ENCODE measurements at regions not wholly inside any gene's neighbourhood (a gene's known extent, or its start where the extent isn't known, plus 50 kb on each side); places are given as distances from the start of the nearest gene placed in this dataset.

DNA sequence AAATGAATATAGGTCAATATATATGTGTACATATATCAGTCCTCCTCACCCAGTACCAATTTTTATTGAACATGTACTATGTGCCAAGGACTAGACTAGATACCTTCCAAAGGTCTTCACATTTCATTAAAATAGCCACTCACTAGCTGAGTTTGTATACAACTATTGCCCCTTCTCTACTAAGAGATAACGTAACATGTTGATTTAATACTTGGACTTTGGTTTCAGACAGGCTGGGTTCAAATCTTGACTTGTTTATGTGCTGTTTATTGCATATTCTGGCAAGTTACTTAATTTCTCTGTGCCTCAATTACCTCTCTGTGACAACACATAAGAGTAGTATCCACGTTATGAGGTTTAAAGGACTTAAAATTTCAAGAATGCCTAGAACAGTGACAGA, 184.5 kb downstream of the MTX2 start:
- Histone ChIP-seq H3K27me3 (ENCODE audit: control insufficient read depth, insufficient read depth, low read length) (no peaks in the 10 kb centered on the region), H3K4me1 (ENCODE audit: control insufficient read depth in 2 of 3, insufficient read depth in 2 of 3, low read depth in 1 of 3, low read length in 3 of 3) (peaks cover 0 to 7% (median 0%) of the 10 kb centered on the region in 3 donors), H3K36me3 (ENCODE audit: control insufficient read depth in 2 of 3, insufficient read depth in 3 of 3, low read length in 3 of 3) (no peaks in the 10 kb centered on the region), H3K9ac (ENCODE audit: low read length in 3 of 3) (no peak overlapping the region), H3K4me3 (ENCODE audit: low read length in 3 of 3) (no peak overlapping the region), H3K9me3 (ENCODE audit: control insufficient read depth in 2 of 3, insufficient read depth in 1 of 3, low read length in 3 of 3) (no peaks in the 10 kb centered on the region), H3K27ac (ENCODE audit: low read depth in 2 of 2, low read length in 2 of 2) (no peak overlapping the region)
- FAIRE-seq (no peak), DNase-seq (no peak)
- intact Hi-C loops (cut with DNase I) = loop anchor here (10.0 kb wide), 1 partner anchor 309 kb away; no protein-coding TSS in a partner anchor
- TF ChIP-seq CTCF (IDR thresholded peaks at IDR 0.05; ENCODE audit: borderline replicate concordance, extremely low read depth, insufficient read depth) = no peak

DNA sequence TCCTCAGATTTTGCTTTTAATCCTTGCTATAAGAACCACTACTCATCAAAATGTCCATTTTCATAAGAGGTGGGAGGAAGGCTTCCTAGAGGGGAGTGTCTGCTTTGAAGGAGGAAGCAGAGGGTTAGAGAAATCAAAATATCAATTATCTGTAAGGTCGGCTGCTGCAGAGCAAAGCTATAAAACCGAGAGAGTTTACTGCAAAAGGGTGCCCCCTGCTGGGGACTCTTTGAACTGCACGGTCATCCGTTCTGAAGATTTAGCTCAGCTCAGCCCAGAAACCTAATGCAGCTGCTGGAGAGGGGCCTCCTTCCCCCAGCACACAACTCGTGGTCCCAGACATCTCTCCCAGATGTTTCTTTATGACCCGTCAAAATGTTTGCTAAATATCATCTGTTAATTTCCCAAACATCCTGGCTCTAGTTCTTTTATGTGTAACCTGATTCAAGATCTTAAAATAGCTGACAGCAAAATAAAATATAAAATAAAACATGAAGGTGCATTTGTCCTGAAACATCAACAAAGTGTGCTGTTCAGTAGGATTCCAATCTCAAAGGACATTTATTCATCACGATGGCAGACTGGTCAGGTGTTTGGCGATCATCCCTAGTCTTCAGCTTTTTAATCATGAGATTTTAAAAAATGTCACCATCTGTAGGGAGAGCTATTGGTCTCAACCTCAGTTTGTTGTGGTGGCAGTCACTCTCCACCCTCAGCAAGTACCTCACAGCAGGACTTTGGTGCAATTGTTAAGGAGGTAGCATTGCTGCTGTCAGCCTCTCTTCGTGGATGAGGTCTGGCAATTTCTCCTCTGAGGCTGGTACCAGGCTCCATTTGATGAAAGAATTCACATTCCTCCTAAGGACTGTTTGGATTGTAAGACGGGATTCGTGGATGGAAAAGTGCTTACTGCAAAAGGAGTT, 185.9 kb downstream of the MTX2 start:
- peak overlapping the region; percentile 27 to 63 for H3K27ac ChIP-seq (ENCODE audit: low read depth in 2 of 2, low read length in 2 of 2)
- DNase-seq (peak; percentile 87 to 95 (median 93)), FAIRE-seq (no peak)
- no peaks in the 10 kb centered on the region for H3K9me3 ChIP-seq (ENCODE audit: control insufficient read depth in 2 of 3, insufficient read depth in 1 of 3, low read length in 3 of 3)
- intact Hi-C loops (cut with DNase I) = loop anchor here (10.0 kb wide), 1 partner anchor 310 kb away; no protein-coding TSS in a partner anchor
- H3K4me1 ChIP-seq (ENCODE audit: control insufficient read depth in 2 of 3, insufficient read depth in 2 of 3, low read depth in 1 of 3, low read length in 3 of 3) = peaks cover 0 to 7% (median 0%) of the 10 kb centered on the region in 3 donors
- H3K27me3 ChIP-seq (ENCODE audit: control insufficient read depth, insufficient read depth, low read length) = no peaks in the 10 kb centered on the region
- H3K4me3 ChIP-seq (ENCODE audit: low read length in 3 of 3) = no peak overlapping the region
- peak; percentile 96 for TF ChIP-seq CTCF (IDR thresholded peaks at IDR 0.05; ENCODE audit: borderline replicate concordance, extremely low read depth, insufficient read depth)
- no peaks in the 10 kb centered on the region for H3K36me3 ChIP-seq (ENCODE audit: control insufficient read depth in 2 of 3, insufficient read depth in 3 of 3, low read length in 3 of 3)
- no peak overlapping the region for H3K9ac ChIP-seq (ENCODE audit: low read length in 3 of 3)

DNA sequence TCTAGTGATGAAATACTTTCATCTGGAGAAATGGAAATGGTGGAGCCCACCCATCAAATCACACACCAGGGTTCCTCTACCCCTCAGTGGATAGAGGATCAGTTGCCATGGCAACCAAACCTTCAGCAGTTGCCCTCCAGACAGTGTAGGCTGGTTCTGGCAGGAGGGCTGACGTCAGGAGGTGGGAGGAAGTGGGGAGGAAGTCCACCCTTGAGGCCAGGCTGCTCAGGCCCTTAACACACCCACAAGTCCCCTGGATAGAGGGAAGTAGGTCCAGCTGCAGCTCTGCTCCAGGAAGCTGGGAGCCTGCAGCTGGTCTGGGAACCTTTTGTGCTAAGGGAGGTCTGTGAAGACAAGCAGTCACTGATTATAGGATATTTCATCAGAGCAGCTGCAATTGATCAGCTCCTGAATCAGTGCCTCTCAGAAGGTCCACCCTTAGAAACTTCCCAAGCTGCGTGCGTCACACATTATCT, 186.6 kb downstream of the MTX2 start:
- peak; percentile 69 to 85 (median 77) for DNase-seq
- FAIRE-seq = no peak
- intact Hi-C loops (cut with DNase I) = loop anchor here (10.0 kb wide), 1 partner anchor 311 kb away; no protein-coding TSS in a partner anchor
- Histone ChIP-seq H3K27ac (ENCODE audit: low read depth in 2 of 2, low read length in 2 of 2) (peak overlapping the region; percentile 49 to 63), H3K4me1 (ENCODE audit: control insufficient read depth in 2 of 3, insufficient read depth in 2 of 3, low read depth in 1 of 3, low read length in 3 of 3) (peaks cover 0 to 7% (median 0%) of the 10 kb centered on the region in 3 donors), H3K36me3 (ENCODE audit: control insufficient read depth in 2 of 3, insufficient read depth in 3 of 3, low read length in 3 of 3) (no peaks in the 10 kb centered on the region), H3K27me3 (ENCODE audit: control insufficient read depth, insufficient read depth, low read length) (no peaks in the 10 kb centered on the region), H3K4me3 (ENCODE audit: low read length in 3 of 3) (no peak overlapping the region), H3K9me3 (ENCODE audit: control insufficient read depth in 2 of 3, insufficient read depth in 1 of 3, low read length in 3 of 3) (no peaks in the 10 kb centered on the region), H3K9ac (ENCODE audit: low read length in 3 of 3) (no peak overlapping the region)
- TF ChIP-seq CTCF (IDR thresholded peaks at IDR 0.05; ENCODE audit: borderline replicate concordance, extremely low read depth, insufficient read depth) = no peak
